Nephron progenitor cell (in vitro differentiated cells): ENCODE measurements at regions not wholly inside any gene's neighbourhood (a gene's known extent, or its start where the extent isn't known, plus 50 kb on each side); places are given as distances from the start of the nearest gene placed in this dataset.

ENCODE experiments used
- DNase-seq: peaks from one replicate; pipeline ENCODE4 v3.0.0; 2021
- H3K27ac Mint-ChIP-seq: 2 replicates; pipeline ENCODE4 v1.8.0; 2021; ENCODE audit warnings: mild to moderate bottlenecking, moderate library complexity, mixed read lengths
- H3K27me3 Mint-ChIP-seq: 2 replicates; pipeline ENCODE4 v1.8.0; 2021; ENCODE audit warnings: mild to moderate bottlenecking, low read depth, mixed read lengths; ENCODE audit not compliant: poor library complexity
- H3K36me3 Mint-ChIP-seq: 2 replicates; pipeline ENCODE4 v1.8.0; 2021; ENCODE audit warnings: low read depth, mixed read lengths
- H3K4me1 Mint-ChIP-seq: 2 replicates; pipeline ENCODE4 v1.8.0; 2021; ENCODE audit warnings: mixed read lengths
- H3K4me3 Mint-ChIP-seq: 2 replicates; pipeline ENCODE4 v1.8.0; 2021; ENCODE audit warnings: mild to moderate bottlenecking, moderate library complexity, mixed read lengths
- H3K9me3 Mint-ChIP-seq: 2 replicates; pipeline ENCODE4 v1.8.0; 2021; ENCODE audit warnings: mild to moderate bottlenecking, moderate library complexity, mixed read lengths
- TF ChIP-seq, protein P1 (sequence below): fragments of 200-600 bp; sonication (generic); IDR thresholded peaks from 2 replicates; pipeline ENCODE4 v1.5.0; 2021; ENCODE audit warnings: antibody characterized with exemption

DNA sequence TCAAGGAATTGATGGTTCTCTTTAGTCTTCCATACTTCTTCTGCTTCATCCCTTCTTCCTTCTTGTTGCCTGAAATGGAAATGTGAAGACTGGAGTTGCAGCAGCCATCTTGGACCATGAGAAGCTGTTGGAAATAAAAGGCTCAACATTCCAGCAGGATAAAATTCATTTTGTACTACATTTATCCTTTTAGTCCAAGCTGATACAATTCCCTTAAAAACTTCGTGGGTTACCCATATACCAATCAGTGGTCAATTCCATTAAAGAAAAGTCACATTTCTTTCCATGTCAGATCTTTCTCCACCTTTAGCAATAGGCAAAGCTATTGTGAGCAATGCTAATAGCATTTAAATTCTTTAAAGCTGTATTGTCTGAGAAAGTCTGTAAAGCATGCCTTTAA, 141.3 kb upstream of the LYZL2 start:
- Mint-ChIP-seq H3K4me3 (no peak overlapping the region), H3K27me3 (peaks cover 8% of the 10 kb centered on the region)

DNA sequence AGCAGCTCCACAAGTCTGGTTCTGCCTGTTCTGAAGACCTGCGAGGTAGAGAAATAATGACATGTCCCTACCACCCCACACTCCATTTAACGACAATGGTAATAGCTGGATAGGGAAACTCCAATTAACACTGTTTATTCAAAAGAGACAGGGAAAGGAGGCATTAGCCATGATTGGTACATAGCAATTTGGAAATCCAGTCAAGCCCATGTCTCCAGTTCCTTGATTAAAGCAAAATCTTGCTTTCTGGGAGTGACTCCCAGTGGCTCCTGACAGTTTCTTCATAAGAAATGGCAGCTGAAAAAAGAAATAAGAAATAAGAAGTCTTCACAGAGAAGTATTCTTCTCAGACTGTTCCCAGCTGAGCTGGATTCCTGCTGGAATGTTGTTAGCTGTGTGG, 140.7 kb upstream of the LYZL2 start:
- no peak overlapping the region for H3K4me3 Mint-ChIP-seq
- H3K27me3 Mint-ChIP-seq: peaks cover 8% of the 10 kb centered on the region
- peaks cover 9% of the 10 kb centered on the region for H3K4me1 Mint-ChIP-seq
- peaks cover 9% of the 10 kb centered on the region for H3K36me3 Mint-ChIP-seq
- DNase-seq: no peak
- TF ChIP-seq, protein P1, sequence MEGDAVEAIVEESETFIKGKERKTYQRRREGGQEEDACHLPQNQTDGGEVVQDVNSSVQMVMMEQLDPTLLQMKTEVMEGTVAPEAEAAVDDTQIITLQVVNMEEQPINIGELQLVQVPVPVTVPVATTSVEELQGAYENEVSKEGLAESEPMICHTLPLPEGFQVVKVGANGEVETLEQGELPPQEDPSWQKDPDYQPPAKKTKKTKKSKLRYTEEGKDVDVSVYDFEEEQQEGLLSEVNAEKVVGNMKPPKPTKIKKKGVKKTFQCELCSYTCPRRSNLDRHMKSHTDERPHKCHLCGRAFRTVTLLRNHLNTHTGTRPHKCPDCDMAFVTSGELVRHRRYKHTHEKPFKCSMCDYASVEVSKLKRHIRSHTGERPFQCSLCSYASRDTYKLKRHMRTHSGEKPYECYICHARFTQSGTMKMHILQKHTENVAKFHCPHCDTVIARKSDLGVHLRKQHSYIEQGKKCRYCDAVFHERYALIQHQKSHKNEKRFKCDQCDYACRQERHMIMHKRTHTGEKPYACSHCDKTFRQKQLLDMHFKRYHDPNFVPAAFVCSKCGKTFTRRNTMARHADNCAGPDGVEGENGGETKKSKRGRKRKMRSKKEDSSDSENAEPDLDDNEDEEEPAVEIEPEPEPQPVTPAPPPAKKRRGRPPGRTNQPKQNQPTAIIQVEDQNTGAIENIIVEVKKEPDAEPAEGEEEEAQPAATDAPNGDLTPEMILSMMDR: no peak
- H3K27ac Mint-ChIP-seq: no peak overlapping the region
- H3K9me3 Mint-ChIP-seq: peaks cover 48% of the 10 kb centered on the region

More for the DNA sequence above, 141.3 kb upstream of the LYZL2 start:
- Mint-ChIP-seq H3K36me3 (peaks cover 9% of the 10 kb centered on the region), H3K4me1 (peaks cover 5% of the 10 kb centered on the region), H3K9me3 (peaks cover 48% of the 10 kb centered on the region), H3K27ac (no peak overlapping the region)
- no peak for DNase-seq
- TF ChIP-seq, protein P1: no peak

DNA sequence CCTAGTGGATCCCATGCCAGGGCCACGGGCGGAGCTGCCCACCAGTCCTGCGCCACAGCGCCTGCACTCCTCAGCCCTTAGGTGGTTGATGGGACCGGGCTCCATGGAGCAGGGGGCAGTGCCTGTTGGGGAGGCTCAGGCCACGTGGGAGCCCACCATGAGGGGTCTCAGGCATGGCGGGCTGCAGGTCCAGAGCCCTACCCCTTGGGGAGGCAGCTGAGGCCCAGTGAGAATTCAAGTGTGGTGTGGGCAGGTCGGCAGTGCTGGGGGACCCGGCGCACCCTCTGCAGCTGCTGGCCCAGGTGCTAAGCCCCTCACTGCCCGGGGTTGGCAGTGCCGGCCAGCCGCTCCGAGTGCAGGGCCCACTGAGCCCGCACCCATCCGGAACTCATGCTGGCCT, 139.8 kb upstream of the LYZL2 start:
- Mint-ChIP-seq H3K27me3 (peaks cover 5% of the 10 kb centered on the region), H3K4me1 (peaks cover 17% of the 10 kb centered on the region), H3K4me3 (no peak overlapping the region), H3K36me3 (peaks cover 9% of the 10 kb centered on the region), H3K27ac (no peak overlapping the region), H3K9me3 (peaks cover 48% of the 10 kb centered on the region)
- TF ChIP-seq, protein P1: no peak
- no peak for DNase-seq

DNA sequence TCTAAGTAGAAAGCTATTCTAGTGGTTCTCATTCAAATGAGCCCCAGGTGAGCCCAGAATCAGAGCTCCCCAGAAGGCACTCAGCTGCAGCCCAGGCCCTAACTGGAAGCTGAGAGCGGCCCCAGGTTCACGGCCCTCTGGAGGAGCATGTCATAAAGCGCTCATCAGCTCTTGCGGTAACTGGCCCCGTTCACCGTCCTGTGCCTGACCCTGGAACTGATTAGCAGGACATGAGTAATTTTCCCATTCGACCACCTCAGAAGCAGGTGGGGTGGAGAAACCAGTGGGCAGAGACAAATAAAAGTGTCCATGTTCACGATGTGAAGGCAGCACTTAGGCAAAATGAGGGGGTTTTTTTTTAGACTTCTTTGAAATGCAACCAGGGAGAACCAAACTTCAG, 136.1 kb upstream of the LYZL2 start:
- peaks cover 26% of the 10 kb centered on the region for H3K4me1 Mint-ChIP-seq
- TF ChIP-seq, protein P1: no peak
- no peak overlapping the region for H3K4me3 Mint-ChIP-seq
- H3K27ac Mint-ChIP-seq: peak overlapping the region; percentile 35
- H3K27me3 Mint-ChIP-seq: peaks cover 6% of the 10 kb centered on the region
- DNase-seq: no peak
- peaks cover 39% of the 10 kb centered on the region for H3K9me3 Mint-ChIP-seq
- H3K36me3 Mint-ChIP-seq: peaks cover 4% of the 10 kb centered on the region

DNA sequence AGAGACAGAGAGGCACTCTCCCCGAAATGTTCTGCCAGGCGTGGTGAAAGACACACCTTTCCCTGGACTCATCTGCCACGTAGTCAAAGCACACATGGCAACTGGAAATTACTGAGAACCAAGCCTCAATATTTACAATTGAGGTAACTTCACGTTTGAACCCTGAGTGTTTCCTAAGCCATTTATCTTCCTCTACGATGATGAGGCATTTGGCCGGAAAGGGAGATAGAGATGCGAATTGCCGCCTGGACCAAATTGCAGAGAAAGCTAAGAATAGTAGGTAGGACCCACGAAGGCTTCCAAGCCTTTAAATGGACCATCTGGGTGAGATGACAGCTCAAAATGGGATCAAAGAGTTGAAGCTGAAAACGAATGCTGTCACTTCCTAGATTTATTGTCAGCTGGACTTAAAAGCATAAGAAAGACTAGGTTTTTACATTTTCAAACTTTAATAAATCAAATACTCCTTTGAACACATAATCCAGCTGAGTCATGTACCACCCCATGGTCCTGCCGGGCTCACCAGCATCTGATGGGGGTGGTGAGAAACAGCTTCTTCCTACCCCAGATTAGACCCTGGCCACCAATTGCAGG, 135.6 kb upstream of the LYZL2 start:
- no peak for DNase-seq
- Mint-ChIP-seq H3K4me3 (no peak overlapping the region), H3K27ac (no peak overlapping the region), H3K27me3 (peaks cover 6% of the 10 kb centered on the region), H3K9me3 (peaks cover 37% of the 10 kb centered on the region), H3K36me3 (peaks cover 4% of the 10 kb centered on the region), H3K4me1 (peaks cover 26% of the 10 kb centered on the region)
- TF ChIP-seq, protein P1: no peak

DNA sequence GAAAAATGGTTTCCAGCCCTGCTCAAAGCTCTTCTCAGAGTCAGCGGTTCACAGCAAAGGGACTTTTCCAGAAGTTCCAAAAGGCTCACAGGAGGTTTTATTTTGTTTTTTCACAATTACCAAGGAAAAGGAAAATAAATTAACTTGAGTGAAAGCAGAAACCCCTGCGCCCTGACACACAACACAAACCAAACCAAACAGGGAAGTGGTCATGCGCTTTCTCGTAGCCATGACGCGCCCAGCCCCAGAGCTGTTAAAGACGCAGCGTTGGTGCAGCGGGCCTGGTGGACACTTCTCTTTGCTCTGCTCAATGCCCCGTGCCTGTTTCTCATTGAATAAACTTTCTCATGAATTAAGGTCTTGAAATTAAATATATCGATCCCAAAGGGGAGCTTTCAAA, 134.4 kb upstream of the LYZL2 start:
- TF ChIP-seq, protein P1: no peak
- Mint-ChIP-seq H3K4me1 (peaks cover 26% of the 10 kb centered on the region), H3K27me3 (peaks cover 6% of the 10 kb centered on the region), H3K36me3 (peaks cover 4% of the 10 kb centered on the region), H3K4me3 (no peak overlapping the region), H3K9me3 (peaks cover 30% of the 10 kb centered on the region), H3K27ac (no peak overlapping the region)
- no peak for DNase-seq
